GM21390 (cell line): ENCODE measurements at regions not wholly inside any gene's neighbourhood (a gene's known extent, or its start where the extent isn't known, plus 50 kb on each side); places are given as distances from the start of the nearest gene placed in this dataset.

ENCODE experiments used
- ATAC-seq: cut with Tn5 transposase; IDR thresholded peaks from one replicate; pipeline ENCODE4 v1.9.1; 2021; ENCODE audit not compliant: unreplicated experiment

- no peak for ATAC-seq
These were observed 277.9 kb downstream of the RPLP1 start for GRCh38 chr15:69730281-69731080.

GRCh38 chr15:69731081-69731330 lies 278.4 kb downstream of the RPLP1 start:
- ATAC-seq = no peak

GRCh38 chr15:69731581-69731980 lies 279.0 kb downstream of the RPLP1 start:
- no peak for ATAC-seq

- ATAC-seq = no peak
These were observed 279.5 kb downstream of the RPLP1 start for GRCh38 chr15:69732133-69732532.

- no peak for ATAC-seq
These were observed 282.1 kb downstream of the RPLP1 start for GRCh38 chr15:69734699-69735098.

- ATAC-seq = no peak
These were observed 282.5 kb downstream of the RPLP1 start for GRCh38 chr15:69735121-69735520.

- no peak for ATAC-seq
These were observed 283.5 kb downstream of the RPLP1 start for GRCh38 chr15:69736161-69736560.

GRCh38 chr15:69737916-69738315 lies 285.3 kb downstream of the RPLP1 start:
- ATAC-seq = no peak

GRCh38 chr15:69740684-69741083 lies 288.1 kb downstream of the RPLP1 start:
- no peak for ATAC-seq

- no peak for ATAC-seq
These were observed 289.7 kb downstream of the RPLP1 start for GRCh38 chr15:69742361-69742760.

GRCh38 chr15:69743091-69743490 lies 290.5 kb downstream of the RPLP1 start:
- ATAC-seq = no peak

- no peak for ATAC-seq
These were observed 292.0 kb downstream of the RPLP1 start for GRCh38 chr15:69744391-69745162.

- ATAC-seq = no peak
These were observed 294.6 kb downstream of the RPLP1 start for GRCh38 chr15:69747193-69747592.

- no peak for ATAC-seq
These were observed 295.5 kb downstream of the RPLP1 start for GRCh38 chr15:69748131-69748530.

- no peak for ATAC-seq
These were observed 296.1 kb downstream of the RPLP1 start for GRCh38 chr15:69748576-69749185.

- ATAC-seq = no peak
These were observed 296.7 kb downstream of the RPLP1 start for GRCh38 chr15:69749274-69749673.

GRCh38 chr15:69749797-69750196 lies 297.2 kb downstream of the RPLP1 start:
- no peak for ATAC-seq

- no peak for ATAC-seq
These were observed 297.6 kb downstream of the RPLP1 start for GRCh38 chr15:69750253-69750652.

GRCh38 chr15:69751147-69751546 lies 298.5 kb downstream of the RPLP1 start:
- ATAC-seq = no peak

GRCh38 chr15:69751566-69751965 lies 298.9 kb downstream of the RPLP1 start:
- no peak for ATAC-seq

- ATAC-seq = no peak
These were observed 301.2 kb downstream of the RPLP1 start for GRCh38 chr15:69753867-69754266.

- no peak for ATAC-seq
These were observed 301.7 kb downstream of the RPLP1 start for GRCh38 chr15:69754313-69754712.
